Erythroblast (primary cell): ENCODE measurements at regions not wholly inside any gene's neighbourhood (a gene's known extent, or its start where the extent isn't known, plus 50 kb on each side); places are given as distances from the start of the nearest gene placed in this dataset.

ENCODE experiments used
- GATA1 ChIP-seq: IDR thresholded peaks from 2 replicates; pipeline ENCODE4 v1.6.1; 2011; ENCODE audit warnings: low read depth, mild to moderate bottlenecking, control low read depth, low read length, moderate library complexity
- POLR2A ChIP-seq: IDR thresholded peaks from 2 replicates; pipeline ENCODE4 v1.6.1; 2011; ENCODE audit warnings: mild to moderate bottlenecking, low read length

DNA sequence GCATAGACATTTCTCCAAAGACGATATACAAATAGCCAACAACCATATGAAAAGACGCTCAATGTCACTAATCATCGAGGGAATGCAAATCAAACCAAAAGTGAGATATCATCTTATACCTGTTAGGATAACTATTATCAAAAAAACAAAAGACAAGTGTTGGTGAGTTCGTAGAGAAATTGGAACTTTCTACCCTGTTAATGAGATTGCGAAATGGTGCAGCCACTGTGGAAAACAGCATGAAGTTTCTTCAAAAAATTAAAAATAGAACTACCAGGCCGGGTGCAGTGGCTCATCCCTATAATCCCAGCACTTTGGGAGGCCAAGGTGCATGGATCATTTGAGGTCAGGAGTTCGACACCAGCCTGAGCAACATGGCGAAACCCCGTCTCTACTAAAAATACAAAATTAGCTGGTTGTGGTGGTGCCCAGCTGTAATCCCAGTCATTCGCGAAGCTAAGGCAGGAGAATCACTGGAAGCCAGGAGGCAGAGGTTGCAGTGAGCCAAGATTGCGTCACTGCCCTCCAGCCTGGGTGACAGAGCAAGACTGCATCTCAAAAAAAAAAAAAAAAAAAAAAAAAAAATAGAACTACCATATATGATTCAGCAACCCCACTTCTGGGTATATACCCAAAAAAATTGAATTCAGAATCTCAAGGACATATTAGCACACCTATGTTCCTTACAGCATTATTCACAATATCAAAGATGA, 170.0 kb upstream of the ZNF184 start:
- no peak for TF ChIP-seq POLR2A
- TF ChIP-seq GATA1 = no peak
